ENCODE measurements at regions not wholly inside any gene's neighbourhood (a gene's known extent, or its start where the extent isn't known, plus 50 kb on each side); places are given as distances from the start of the nearest gene placed in this dataset.
"Not testable (repeated sequence)": the region's sequence is repeated elsewhere in the genome, so short reads cannot be mapped to it uniquely, and the experiment has no call there.

DNA sequence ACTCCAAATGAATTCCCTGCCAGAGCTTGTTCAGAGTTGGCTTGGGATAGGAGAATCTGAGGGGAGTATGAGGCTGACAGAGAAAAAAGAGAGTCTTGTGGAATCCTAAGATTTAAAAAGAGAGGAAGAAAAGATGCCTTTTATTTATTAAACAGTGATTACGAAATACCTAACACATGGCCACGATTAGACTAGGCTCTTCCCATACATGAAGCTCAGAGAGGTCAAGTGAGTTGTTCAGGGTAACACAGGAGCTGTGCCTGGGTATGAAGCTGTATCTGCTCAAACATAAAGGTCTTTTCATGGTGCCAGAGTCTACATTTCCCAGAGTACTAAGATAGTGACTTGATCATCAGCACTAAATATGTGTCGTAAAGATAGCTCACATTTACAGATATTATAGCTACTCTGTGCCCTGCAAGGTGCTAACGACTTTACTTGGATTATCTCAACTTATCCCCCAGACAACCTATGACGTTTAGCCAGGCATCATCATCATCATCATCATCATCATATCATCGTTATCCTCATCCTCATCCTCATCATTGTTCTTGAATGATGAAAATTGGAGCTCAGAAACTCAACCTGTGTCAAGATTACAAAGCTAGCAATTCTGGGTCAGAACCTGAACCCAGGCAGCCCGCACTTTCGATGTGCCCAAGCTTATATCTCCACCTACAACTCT, 500.8 kb downstream of the NPIPA7 start:
- DNase-seq (ENCODE audit: low spot score) = no peak

DNA sequence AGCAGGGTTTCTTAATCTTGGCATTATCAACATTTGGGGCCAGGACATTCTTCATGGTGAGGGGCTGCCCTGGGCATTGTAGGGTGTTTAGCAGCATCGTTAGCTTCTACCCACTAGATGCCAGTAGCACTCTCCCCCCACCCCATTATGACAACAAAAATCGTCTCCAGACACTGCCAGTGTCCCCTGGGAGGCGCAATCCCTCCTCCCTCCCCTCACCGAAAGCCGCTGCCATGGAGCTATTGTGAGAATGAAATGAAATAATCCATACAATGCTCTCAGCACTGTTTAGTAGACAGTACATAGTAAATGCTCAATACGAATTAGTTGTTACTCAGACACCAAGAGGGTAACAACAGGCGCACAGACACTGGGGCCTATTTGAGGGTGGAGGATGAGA, 502.9 kb downstream of the NPIPA7 start:
- DNase-seq (ENCODE audit: low spot score) = no peak

DNA sequence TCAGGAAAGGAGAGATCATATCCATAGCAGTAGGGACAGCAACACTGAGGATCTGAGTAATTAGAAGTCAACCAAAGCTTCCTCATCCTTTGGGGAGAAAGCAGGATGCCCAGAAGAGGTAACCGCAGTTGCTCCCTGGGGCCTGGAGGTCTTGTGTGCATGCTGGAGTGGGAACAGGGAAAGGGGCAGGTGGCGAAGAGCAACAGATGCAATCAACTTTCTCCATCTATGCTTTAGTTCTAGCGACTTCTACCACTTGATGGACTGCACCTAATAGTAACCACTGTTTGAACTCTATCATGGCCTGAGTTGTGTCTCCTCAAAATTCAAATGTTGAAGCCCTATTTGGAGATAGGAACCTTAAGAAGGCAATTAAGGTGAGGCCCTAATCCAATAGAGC, 503.8 kb downstream of the NPIPA7 start:
- no peak for DNase-seq (ENCODE audit: low spot score)

DNA sequence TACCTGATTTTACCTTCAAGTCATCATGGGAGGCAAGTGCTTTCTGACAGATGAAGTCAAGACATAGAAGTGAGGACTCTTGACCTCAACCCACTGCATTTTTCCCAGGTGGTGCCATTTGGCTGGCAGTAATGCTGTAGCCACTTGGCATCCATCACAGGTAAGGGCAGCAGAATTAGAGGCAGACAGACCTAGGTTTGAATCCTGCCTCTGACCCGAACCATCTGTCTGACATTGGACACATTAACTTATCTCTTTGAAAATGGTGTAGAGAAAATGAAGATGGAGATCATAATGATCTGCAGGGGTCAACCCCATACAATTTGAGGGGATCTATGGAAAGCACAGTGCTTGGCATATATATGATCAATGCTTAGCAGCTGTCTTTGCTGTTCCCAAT, 505.5 kb downstream of the NPIPA7 start:
- DNase-seq (ENCODE audit: low spot score) = no peak

DNA sequence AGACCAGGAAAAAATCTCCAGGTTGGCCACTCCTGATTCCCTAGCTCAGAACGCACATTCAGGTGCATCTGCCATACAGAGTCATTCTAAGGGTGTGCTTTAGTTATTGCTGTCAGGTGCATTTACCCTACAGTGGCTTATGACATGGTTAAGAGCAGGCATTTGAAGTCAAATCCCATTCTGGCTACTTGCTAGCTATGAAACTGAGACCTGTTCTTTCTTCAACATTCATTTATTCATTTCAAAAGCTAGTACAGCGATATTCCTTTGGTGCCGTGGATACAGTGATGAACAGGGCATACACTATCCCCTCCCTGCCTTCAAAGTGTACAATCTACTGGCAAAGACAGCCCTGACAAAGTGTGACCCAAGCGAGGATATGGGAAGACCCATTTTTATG, 508.3 kb downstream of the NPIPA7 start:
- DNase-seq (ENCODE audit: low spot score) = no peak

DNA sequence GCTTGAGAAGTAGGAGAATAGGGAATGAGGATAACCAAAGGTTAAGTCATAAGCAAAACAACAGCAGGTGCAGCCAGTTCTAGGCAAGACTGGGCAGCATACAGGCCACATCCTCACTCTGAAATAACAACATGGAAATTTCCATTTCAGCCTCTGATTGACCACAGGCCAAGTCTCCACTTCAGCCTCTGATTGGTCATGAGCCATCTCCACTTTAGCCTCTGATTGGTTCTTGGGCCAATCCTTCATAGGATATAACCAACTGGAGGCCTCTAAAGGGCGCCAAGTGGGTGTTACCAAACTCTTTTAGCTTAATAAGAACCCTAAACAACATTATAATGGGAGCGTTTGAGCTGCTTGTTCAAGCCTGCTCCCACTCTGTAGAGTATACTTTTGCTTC, 512.0 kb downstream of the NPIPA7 start:
- DNase-seq (ENCODE audit: low spot score) = no peak

DNA sequence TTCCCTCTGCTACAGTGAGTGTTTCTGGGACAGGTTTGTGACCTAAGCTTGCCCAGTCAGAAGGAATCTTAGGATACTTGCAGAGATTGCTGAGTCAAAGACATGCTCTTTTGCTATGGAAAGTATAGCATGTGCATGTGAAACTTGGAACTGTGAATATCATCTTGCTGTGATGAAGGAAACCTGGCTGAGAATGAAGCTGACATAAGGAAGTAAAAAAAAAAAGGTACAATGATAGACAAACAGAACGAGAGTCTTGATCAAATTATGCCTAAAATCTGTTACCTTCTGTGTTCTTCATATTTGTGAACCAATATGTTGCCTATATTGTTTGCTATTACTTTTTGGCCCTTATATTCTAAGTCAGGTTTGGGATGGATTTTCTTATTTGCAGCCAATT, 525.7 kb downstream of the NPIPA7 start:
- DNase-seq (ENCODE audit: low spot score) = no peak

DNA sequence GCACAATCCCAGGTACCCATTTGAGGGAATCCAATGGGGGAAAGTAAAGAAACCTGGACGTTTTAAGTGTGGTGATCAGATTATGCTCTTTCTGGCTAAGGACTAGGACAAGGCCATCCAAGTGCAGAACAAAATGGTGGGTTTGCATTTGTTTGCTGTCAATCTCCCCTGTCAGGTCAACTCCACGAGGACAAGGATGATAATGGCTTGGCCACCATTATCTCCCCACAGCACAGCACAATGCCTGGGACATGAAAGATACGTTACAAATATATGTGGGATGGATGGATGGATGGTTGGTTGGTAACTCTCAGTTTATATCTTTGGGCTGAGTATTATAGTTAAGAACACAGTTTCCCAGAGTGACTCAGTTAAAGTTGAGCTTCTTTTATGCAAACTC, 526.9 kb downstream of the NPIPA7 start:
- DNase-seq (ENCODE audit: low spot score) = no peak

DNA sequence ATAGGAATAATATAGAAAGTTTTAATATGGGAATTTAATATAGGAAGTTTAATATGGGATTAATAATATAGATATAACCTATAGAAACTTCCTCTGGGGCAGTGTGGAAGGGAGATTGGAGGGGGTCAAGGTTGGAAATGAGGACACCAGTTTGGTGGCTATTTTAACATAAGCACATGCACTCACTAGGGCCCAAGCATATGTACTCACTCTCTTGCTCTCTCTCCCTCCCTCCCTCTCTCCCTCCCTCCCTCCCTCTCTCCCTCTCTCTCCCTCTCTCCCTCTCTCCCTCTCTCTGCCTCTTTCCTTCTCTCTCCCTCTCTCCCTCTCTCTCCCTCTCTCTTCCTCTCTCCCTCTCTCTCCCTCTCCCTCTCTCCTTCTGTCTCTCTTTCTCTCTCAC, 528.1 kb downstream of the NPIPA7 start:
- no peak for DNase-seq (ENCODE audit: low spot score)

DNA sequence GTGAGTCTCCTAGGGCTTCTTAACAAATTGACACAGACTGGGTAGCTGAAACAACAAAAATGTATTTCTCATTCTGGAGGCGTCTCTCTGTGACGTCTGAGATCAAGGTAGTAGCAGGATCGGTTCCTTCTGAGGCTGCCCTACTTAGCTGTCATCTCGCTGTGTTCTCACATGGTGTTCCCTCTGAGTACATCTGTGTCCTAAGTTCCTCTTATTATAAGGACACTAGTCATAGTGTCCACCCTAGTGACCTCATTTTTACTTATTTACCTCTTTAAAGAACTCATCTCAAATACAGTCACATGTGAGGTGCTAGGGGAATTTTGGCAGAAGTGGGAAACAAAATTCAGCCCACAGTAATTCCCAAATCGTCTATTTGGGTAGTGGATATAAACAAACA, 529.1 kb downstream of the NPIPA7 start:
- DNase-seq (ENCODE audit: low spot score) = no peak

DNA sequence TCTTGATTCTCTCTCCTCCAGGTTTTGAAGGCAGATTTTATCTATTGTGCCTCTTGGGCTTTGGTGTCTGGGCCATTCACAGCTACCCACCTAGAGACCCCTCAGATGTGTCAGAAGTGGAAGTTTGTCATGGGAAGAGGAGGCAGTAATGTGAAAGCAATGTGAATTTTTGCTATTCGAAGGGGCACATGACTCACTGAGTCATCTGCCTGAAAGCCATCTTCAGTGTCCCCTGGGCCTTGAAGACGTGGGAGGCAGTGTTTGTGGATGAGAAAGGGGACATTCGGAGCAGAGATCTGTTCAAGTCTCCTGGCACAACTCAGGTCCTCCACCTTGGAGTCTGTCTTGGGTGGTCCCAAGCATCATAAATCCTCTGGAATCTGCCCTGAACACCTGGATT, 530.2 kb downstream of the NPIPA7 start:
- no peak for DNase-seq (ENCODE audit: low spot score)

DNA sequence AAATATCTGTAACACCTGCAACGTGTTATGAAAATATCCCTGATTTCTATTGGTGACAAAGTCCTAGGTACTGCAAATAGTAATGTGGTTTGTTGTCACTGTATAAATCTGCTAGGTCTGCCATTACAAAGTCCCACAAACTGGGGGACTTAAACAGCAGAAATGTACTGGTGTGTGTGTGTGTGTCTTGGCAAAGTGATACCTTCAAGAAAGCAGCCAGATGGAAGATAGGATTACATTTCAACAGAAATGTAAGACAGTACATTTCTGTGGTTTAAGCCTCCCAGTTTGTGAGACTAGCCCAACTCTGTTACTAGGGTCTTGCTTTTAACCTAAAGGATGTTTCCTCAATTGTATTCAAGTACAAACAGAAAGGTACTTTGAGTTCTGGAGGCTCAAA, 531.7 kb downstream of the NPIPA7 start:
- no peak for DNase-seq (ENCODE audit: low spot score)

DNA sequence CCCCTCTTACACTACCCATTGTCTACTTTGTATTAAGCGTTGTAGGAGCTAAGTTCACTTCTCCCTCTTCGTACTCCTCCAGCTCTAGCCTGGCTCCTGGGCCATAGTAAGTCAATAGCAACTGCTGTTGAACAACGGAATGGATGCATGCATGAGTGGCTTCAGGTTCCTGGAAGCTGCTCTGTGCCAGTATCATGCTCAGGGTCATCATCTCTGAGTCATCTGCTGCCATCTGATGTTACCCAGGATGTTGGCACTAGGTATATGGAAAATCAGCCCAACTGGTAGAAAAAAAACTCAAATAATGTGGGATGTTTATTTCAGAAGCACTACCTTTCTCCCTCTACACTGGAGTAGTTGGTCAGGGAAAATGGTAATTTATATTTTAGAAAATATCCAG, 536.8 kb downstream of the NPIPA7 start:
- no peak for DNase-seq (ENCODE audit: low spot score)

DNA sequence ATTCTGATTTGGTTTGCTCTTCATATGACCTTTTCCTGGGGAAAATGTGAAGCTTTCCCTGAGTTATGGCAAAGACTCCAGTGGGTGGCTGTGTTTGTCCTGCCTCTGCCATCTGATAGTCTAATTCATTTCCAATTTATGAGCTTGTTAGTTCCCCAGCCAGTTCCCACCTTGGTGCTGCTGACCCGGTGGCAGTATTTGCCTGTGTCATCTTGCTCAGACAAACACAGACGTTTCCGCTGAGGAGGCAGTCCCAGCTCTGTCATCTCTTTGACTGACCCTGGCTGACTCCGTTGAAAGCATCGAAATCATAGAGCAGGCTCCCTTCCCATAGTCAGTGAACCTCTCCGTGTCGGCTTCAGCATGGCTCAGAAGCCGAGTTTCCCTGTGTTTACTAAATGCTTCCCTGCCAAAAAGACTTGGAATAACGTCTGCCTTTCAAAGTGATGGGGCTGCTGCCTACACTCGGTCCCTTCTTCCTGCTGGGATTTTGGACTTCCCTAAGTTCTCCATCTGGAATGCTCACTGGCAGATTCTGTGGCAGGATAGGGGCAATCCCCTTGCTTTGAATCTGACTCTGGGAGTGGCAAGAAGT, 538.3 kb downstream of the NPIPA7 start:
- no peak for DNase-seq (ENCODE audit: low spot score)

DNA sequence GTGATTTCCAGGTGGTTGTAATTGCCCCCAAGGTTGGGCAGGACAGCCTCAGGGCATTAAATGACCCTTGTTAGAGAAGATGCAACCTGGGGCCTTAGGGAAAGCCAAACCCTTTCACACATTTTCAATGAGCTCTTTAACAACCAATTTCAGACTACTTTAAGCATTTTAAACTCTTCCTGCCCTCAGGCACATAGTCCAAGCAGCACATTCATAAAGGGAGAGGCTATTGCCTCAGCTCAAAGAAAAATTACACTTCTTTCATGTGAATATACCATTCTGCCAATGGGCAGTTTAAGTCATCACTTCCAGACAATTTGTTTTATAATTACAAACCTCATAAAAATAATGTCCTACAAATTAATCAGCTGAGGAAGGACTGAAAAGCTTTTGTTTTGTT, 544.5 kb downstream of the NPIPA7 start:
- DNase-seq (ENCODE audit: low spot score) = no peak

DNA sequence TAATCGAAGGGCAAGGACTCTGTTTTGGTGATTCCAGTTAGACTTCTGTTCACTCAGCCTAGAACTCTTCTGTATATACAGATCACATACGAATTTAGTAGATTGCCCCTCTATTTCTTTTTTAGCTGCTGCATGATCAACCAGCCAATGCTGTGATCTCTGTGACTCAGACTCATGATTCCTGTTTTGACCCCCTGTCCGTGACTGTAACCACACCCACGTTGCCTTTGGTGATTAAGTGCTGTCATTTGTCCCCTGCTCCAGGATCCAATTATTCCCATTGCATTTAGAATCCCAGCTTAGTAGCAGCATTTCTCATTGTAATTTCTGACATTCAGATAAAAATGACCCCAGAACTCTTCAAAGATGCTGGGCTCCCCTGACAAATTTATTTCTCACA, 545.7 kb downstream of the NPIPA7 start:
- DNase-seq (ENCODE audit: low spot score) = no peak

DNA sequence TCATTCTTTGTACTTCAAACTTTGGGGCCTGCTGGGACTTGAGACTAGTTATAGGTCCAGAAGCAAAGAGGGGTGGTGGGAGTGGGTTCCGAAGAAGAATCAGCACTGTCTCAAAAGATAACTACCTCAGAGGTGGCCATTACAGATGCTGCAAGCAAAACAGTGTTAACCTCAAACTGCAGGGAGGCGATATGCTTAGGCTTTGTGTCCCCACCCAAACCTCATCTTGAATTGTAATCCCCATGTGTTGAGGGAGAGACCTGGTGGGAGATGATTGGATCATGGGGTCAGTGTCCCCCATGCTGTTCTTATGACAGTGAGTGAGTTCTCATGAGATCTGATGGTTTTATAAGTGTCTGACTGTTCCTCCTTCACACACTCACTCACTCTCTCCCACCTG, 545.3 kb downstream of the XYLT1 start:
- no peak for DNase-seq (ENCODE audit: low spot score)

DNA sequence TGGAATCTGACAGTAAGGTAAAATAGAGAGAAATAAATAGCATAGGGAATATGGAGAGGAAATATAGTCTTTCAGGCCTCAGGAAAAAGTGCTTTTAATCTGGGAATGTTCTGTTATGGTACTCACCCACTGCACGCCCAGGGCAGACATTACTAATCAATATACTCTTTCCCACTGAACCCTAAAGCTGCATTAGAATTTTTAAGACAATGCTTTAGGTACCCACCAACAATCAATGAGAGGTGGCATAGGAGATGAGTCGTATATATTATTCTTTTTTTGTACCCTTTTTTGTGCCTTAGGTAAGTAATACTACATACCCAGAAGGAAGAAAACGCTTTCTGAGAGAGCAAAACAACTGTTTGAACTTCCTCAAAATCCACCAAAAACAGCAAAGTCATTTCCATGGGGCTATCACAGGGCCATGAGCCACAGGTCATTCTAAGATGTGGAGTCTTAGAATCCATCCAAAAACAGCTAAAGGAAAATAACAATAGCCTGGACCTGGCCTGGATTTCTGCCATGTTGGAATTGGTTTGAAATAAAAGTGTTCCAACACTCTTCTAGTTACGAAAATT, 542.1 kb downstream of the XYLT1 start:
- DNase-seq (ENCODE audit: low spot score) = no peak

DNA sequence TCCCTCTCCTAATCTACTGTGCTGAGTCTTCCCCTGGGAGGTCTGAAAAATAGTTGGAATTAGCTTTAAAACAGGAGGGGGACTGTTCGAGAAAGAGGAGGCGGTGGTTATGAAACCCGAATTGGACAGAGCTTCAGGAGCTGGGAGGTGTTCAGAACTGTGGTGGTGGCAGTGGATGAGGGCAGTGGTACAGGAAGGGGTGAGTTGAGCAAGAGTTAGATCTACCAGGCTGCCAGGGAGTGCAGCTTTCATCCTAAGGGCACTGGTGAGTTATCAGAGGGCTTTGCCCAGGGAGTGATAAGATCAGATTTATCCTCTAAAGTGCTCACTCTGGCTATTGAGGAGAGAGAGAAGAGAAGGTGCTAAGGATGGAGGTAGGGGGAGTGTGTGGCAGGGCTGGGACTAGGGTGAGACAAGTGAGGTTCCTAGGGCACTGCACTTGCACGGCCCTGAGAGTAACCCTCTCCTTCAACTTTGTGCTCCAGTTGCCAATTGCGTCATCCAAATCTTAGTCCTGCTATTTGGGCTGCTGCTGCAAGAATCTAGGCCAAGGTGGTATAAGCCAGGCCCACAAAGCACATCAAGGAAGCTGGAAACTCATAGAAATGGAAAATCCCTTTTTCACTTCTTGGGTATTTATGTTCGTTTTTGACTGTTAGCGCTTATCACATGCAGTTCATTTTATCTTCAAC, 540.3 kb downstream of the XYLT1 start:
- DNase-seq (ENCODE audit: low spot score) = no peak

DNA sequence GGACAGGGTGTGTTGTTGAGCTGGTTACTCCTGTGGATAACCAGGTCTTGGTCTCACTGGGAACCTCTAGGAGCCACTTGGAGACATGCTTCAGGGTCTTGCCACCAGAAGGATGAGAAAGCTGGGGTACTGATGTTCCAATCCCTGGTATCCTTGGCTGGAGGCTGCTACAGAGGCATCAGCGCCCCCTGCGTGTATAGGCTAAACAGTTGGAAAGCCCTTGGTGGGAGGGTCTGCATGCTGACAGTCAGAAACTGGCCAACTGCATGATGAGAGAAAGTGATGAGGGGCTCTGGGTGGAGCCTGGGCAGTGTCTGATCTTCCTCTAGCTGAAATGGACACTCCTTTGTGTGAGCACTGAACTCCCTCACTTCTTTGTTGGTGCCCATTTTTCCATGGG, 536.9 kb downstream of the XYLT1 start:
- DNase-seq (ENCODE audit: low spot score) = no peak

DNA sequence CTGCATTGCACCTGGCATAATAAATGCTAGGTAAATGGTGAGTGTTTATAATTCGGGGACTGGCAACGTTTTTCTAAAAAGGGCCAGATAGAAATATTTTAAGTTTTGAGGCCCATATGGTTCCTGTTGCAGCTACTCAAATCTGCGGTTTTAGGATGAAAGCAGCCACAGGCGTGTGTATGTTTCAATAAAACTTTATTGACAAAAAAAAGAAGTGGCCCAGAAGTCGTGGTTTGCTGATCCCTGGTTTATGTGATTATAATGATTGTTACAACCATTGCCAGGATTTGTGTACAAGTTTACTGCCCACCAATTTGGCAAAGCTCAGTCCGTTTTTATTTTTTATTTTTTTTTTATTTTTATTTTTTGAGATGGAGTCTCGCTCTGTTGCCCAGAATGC, 536.1 kb downstream of the XYLT1 start:
- no peak for DNase-seq (ENCODE audit: low spot score)

DNA sequence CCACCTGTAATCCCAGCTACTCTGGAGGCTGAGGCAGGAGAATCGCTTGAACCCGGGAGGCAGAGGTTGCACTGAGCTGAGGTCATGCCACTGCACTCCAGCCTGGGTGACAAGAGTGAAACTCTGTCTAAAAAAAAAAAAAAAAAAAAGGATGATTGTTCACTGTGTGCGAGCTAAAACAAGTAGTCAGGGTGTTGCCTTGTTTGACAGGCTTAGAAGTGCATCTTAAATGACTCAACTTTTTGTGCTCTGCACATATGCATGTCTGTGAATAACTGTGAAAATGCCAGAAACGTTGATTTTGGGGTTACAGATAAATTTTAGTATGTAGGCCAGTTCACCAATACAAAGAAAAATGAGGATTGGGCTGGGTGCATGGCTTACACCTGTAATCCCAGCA, 534.9 kb downstream of the XYLT1 start:
- DNase-seq (ENCODE audit: low spot score) = not testable (repeated sequence)

DNA sequence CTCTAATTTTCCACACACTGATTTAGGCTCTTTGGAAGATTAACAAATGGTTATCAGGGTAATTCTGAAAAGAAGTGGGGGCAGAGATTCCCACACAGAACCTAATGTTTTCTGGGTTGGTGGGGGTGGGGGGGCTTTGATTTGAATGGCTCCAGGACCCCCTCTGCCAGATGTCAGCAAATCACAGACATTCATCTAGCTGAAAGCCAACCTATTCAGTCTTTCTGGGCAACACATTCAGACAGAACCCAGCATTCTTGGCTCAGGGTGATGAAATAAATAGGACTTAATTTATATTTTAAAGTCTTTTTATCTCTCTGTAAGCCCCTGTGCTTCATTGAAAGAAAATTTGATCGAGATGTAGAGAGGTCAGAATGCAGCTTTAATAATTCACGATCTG, 533.2 kb downstream of the XYLT1 start:
- DNase-seq (ENCODE audit: low spot score) = no peak

Data from putamen (tissue), 1 donor.